ENCODE measurements at regions not wholly inside any gene's neighbourhood (a gene's known extent, or its start where the extent isn't known, plus 50 kb on each side); places are given as distances from the start of the nearest gene placed in this dataset.

DNA sequence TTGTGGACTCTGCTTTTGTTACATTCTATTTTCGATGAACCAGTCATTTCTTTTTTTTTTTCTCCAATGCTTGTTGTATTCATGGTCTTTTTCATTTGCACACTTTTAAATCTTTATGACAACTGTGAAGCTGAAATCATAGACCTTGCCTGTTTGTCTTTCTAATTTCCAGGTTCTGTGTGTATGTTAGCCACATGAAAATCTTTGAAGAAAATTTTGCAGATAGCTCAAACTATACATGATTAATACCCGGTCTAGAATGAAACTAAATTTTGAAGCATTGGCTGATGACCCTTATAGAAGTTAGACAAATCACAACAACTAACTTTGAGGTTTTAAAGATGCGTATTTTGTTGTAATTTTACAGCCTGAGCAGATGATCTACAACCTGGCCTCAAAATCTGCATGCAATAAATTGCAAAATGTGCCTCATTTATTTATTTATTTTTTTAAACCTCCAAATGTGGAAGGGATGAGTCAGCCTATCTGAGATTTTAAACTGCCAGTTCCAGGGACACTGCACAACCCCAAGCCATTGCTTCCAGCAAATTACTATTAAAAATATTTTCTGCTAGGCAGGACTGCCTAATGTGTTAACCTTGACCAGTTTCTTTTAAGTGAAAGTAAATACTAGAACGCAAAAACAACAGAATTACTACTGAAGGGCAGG, 96.3 kb upstream of the NAV3 start:
- TF ChIP-seq, protein P1, sequence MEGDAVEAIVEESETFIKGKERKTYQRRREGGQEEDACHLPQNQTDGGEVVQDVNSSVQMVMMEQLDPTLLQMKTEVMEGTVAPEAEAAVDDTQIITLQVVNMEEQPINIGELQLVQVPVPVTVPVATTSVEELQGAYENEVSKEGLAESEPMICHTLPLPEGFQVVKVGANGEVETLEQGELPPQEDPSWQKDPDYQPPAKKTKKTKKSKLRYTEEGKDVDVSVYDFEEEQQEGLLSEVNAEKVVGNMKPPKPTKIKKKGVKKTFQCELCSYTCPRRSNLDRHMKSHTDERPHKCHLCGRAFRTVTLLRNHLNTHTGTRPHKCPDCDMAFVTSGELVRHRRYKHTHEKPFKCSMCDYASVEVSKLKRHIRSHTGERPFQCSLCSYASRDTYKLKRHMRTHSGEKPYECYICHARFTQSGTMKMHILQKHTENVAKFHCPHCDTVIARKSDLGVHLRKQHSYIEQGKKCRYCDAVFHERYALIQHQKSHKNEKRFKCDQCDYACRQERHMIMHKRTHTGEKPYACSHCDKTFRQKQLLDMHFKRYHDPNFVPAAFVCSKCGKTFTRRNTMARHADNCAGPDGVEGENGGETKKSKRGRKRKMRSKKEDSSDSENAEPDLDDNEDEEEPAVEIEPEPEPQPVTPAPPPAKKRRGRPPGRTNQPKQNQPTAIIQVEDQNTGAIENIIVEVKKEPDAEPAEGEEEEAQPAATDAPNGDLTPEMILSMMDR (conservative IDR thresholded peaks at IDR 0.05): no peak
- no peak for TF ChIP-seq ZFX (IDR thresholded peaks at IDR 0.05)
